OCI-LY1 (cell line): ENCODE measurements at regions not wholly inside any gene's neighbourhood (a gene's known extent, or its start where the extent isn't known, plus 50 kb on each side); places are given as distances from the start of the nearest gene placed in this dataset.

Source experiments
- CTCF ChIP-seq: fragments of 200-600 bp; sonication (generic), shearing (Covaris generic); IDR thresholded peaks from 2 replicates; pipeline ENCODE4 v1.5.1; 2017; ENCODE audit warnings: mild to moderate bottlenecking, antibody characterized with exemption, low read length, moderate library complexity, mixed read lengths
- EZH2 ChIP-seq: fragments of 200-600 bp; sonication (generic), shearing (Covaris generic); IDR thresholded peaks from 2 replicates; pipeline ENCODE4 v1.8.0; 2017; ENCODE audit warnings: borderline replicate concordance, mixed run types, mild to moderate bottlenecking, antibody characterized with exemption, low read length, moderate library complexity, mixed read lengths

GRCh38 chr5:125525356-125525755 is 778.9 kb upstream of the ZNF608 start:
- TF ChIP-seq CTCF (no peak), EZH2 (no peak)
